Natural killer cell treated with Interleukin-12 subunit alpha and Interleukin-12 subunit beta and Interleukin-15 and Interleukin-18, amount 100 ng/mL, for 72 hours (primary cell): ENCODE measurements at regions not wholly inside any gene's neighbourhood (a gene's known extent, or its start where the extent isn't known, plus 50 kb on each side); places are given as distances from the start of the nearest gene placed in this dataset.
"Not testable (repeated sequence)": the region's sequence is repeated elsewhere in the genome, so short reads cannot be mapped to it uniquely, and the experiment has no call there.

ENCODE experiments used
- ATAC-seq, 2 donors: fragments of 150-1000 bp; cut with Tn5 transposase in 1 of 2; sonication (Bioruptor Pico), chemical (Tn5 transposase) in 1 of 2; 2 replicates each; pipeline ENCODE4 v1.10.0; 2021
- DNase-seq: peaks from one replicate; pipeline ENCODE4 v3.0.0; 2022; ENCODE audit warnings: low spot score
- H3K27ac Mint-ChIP-seq, 2 donors: 1 replicate in 1 of 2; 2 replicates in 1 of 2; pipeline ENCODE4 v1.8.0; 2022; ENCODE audit warnings: mixed read lengths in 2 of 2, mild to moderate bottlenecking in 1 of 2, moderate library complexity in 1 of 2
- H3K27me3 Mint-ChIP-seq, 2 donors: 1 replicate in 1 of 2; 2 replicates in 1 of 2; pipeline ENCODE4 v1.8.0; 2022; ENCODE audit warnings: mixed read lengths in 2 of 2
- H3K36me3 Mint-ChIP-seq: one replicate; pipeline ENCODE4 v1.8.0; 2022; ENCODE audit warnings: mixed read lengths
- H3K4me1 Mint-ChIP-seq, 2 donors: 1 replicate in 1 of 2; 2 replicates in 1 of 2; pipeline ENCODE4 v1.8.0; 2022; ENCODE audit warnings: low read depth in 2 of 2, mixed read lengths in 2 of 2, mild to moderate bottlenecking in 1 of 2
- H3K4me3 Mint-ChIP-seq: one replicate; pipeline ENCODE4 v1.8.0; 2022; ENCODE audit warnings: mixed read lengths
- H3K9me3 Mint-ChIP-seq: 2 replicates; pipeline ENCODE4 v1.8.0; 2022; ENCODE audit warnings: mixed read lengths

- ATAC-seq (no peak), DNase-seq (no peak)
- Mint-ChIP-seq H3K27me3 (no peaks in the 10 kb centered on the region), H3K4me3 (no peak overlapping the region), H3K27ac (no peak overlapping the region), H3K36me3 (no peaks in the 10 kb centered on the region), H3K9me3 (peaks cover 11% of the 10 kb centered on the region), H3K4me1 (no peaks in the 10 kb centered on the region)
Observed at GRCh38 chr14:86915406-86915805, 1077.6 kb downstream of the GALC start.

GRCh38 chr14:86912709-86913108 lies 1080.3 kb downstream of the GALC start:
- ATAC-seq: no peak

GRCh38 chr14:86911486-86911885 lies 1081.5 kb downstream of the GALC start:
- peaks cover 10% of the 10 kb centered on the region for H3K9me3 Mint-ChIP-seq
- ATAC-seq (no peak), DNase-seq (no peak)
- H3K4me3 Mint-ChIP-seq: no peak overlapping the region
- H3K27ac Mint-ChIP-seq: no peak overlapping the region
- H3K36me3 Mint-ChIP-seq: no peaks in the 10 kb centered on the region
- no peaks in the 10 kb centered on the region for H3K4me1 Mint-ChIP-seq
- no peaks in the 10 kb centered on the region for H3K27me3 Mint-ChIP-seq

More at GRCh38 chr14:86912709-86913108, 1080.3 kb downstream of the GALC start:
- no peak for DNase-seq
- H3K4me3 Mint-ChIP-seq: no peak overlapping the region
- H3K27me3 Mint-ChIP-seq: no peaks in the 10 kb centered on the region
- no peaks in the 10 kb centered on the region for H3K4me1 Mint-ChIP-seq
- H3K9me3 Mint-ChIP-seq: peaks cover 13% of the 10 kb centered on the region
- H3K27ac Mint-ChIP-seq: no peak overlapping the region
- no peaks in the 10 kb centered on the region for H3K36me3 Mint-ChIP-seq

GRCh38 chr14:86905386-86905926 lies 1087.5 kb downstream of the GALC start:
- ATAC-seq, H3K27ac Mint-ChIP-seq, DNase-seq, H3K27me3 Mint-ChIP-seq, H3K9me3 Mint-ChIP-seq, H3K4me3 Mint-ChIP-seq, H3K36me3 Mint-ChIP-seq, H3K4me1 Mint-ChIP-seq: not testable (repeated sequence)

- Mint-ChIP-seq H3K36me3 (no peaks in the 10 kb centered on the region), H3K27me3 (no peaks in the 10 kb centered on the region), H3K4me1 (no peaks in the 10 kb centered on the region), H3K9me3 (no peaks in the 10 kb centered on the region), H3K27ac (no peak overlapping the region), H3K4me3 (no peak overlapping the region)
- ATAC-seq: no peak
- no peak for DNase-seq
Observed at GRCh38 chr14:86902176-86902950, 1090.6 kb downstream of the GALC start.

- no peak overlapping the region for H3K27ac Mint-ChIP-seq
- H3K36me3 Mint-ChIP-seq: no peaks in the 10 kb centered on the region
- no peaks in the 10 kb centered on the region for H3K27me3 Mint-ChIP-seq
- ATAC-seq: no peak
- no peaks in the 10 kb centered on the region for H3K4me1 Mint-ChIP-seq
- no peak for DNase-seq
- H3K4me3 Mint-ChIP-seq: no peak overlapping the region
- H3K9me3 Mint-ChIP-seq: no peaks in the 10 kb centered on the region
Observed at GRCh38 chr14:86897704-86898513, 1095.1 kb downstream of the GALC start.

GRCh38 chr14:86897224-86897623 lies 1095.8 kb downstream of the GALC start:
- Mint-ChIP-seq H3K4me1 (no peaks in the 10 kb centered on the region), H3K36me3 (no peaks in the 10 kb centered on the region), H3K27me3 (no peaks in the 10 kb centered on the region), H3K27ac (no peak overlapping the region), H3K9me3 (no peaks in the 10 kb centered on the region), H3K4me3 (no peak overlapping the region)
- ATAC-seq: no peak
- DNase-seq: no peak

GRCh38 chr14:86896701-86897100 lies 1096.3 kb downstream of the GALC start:
- DNase-seq (no peak), ATAC-seq (no peak)
- Mint-ChIP-seq H3K4me1 (no peaks in the 10 kb centered on the region), H3K36me3 (no peaks in the 10 kb centered on the region), H3K27me3 (no peaks in the 10 kb centered on the region), H3K4me3 (no peak overlapping the region), H3K27ac (no peak overlapping the region), H3K9me3 (no peaks in the 10 kb centered on the region)

- DNase-seq (no peak), ATAC-seq (no peak)
- Mint-ChIP-seq H3K9me3 (peaks cover 13% of the 10 kb centered on the region), H3K4me1 (no peaks in the 10 kb centered on the region), H3K36me3 (no peaks in the 10 kb centered on the region), H3K27me3 (no peaks in the 10 kb centered on the region), H3K27ac (no peak overlapping the region), H3K4me3 (no peak overlapping the region)
Observed at GRCh38 chr14:86892152-86892956, 1100.6 kb downstream of the GALC start.

- no peak for ATAC-seq
- Mint-ChIP-seq H3K4me3 (no peak overlapping the region), H3K4me1 (no peaks in the 10 kb centered on the region)
Observed at GRCh38 chr14:86885280-86885679, 1107.7 kb downstream of the GALC start.

GRCh38 chr14:86884498-86884897 lies 1108.5 kb downstream of the GALC start:
- ATAC-seq (peak in 1 of 2 donors; percentile 48), DNase-seq (no peak)
- H3K27me3 Mint-ChIP-seq: no peaks in the 10 kb centered on the region
- no peak overlapping the region for H3K27ac Mint-ChIP-seq
- H3K4me1 Mint-ChIP-seq: no peaks in the 10 kb centered on the region
- H3K9me3 Mint-ChIP-seq: peaks cover 12% of the 10 kb centered on the region
- no peak overlapping the region for H3K4me3 Mint-ChIP-seq
- H3K36me3 Mint-ChIP-seq: peaks cover 5% of the 10 kb centered on the region

More at GRCh38 chr14:86885280-86885679, 1107.7 kb downstream of the GALC start:
- Mint-ChIP-seq H3K27ac (no peak overlapping the region), H3K9me3 (peaks cover 18% of the 10 kb centered on the region), H3K27me3 (no peaks in the 10 kb centered on the region), H3K36me3 (peaks cover 5% of the 10 kb centered on the region)
- DNase-seq: no peak

GRCh38 chr14:86882818-86883217 lies 1110.2 kb downstream of the GALC start:
- Mint-ChIP-seq H3K27me3 (no peaks in the 10 kb centered on the region), H3K36me3 (peaks cover 5% of the 10 kb centered on the region), H3K9me3 (peaks cover 12% of the 10 kb centered on the region), H3K4me3 (no peak overlapping the region), H3K4me1 (no peaks in the 10 kb centered on the region), H3K27ac (no peak overlapping the region)
- DNase-seq (no peak), ATAC-seq (no peak)

GRCh38 chr14:86865934-86866333 lies 1127.0 kb downstream of the GALC start:
- Mint-ChIP-seq H3K36me3 (no peaks in the 10 kb centered on the region), H3K27ac (no peak overlapping the region), H3K9me3 (peaks cover 11% of the 10 kb centered on the region), H3K27me3 (no peaks in the 10 kb centered on the region), H3K4me3 (no peak overlapping the region), H3K4me1 (no peaks in the 10 kb centered on the region)
- DNase-seq (no peak), ATAC-seq (no peak)
